K562 (cell line): ENCODE measurements at regions not wholly inside any gene's neighbourhood (a gene's known extent, or its start where the extent isn't known, plus 50 kb on each side); places are given as distances from the start of the nearest gene placed in this dataset.

ENCODE experiments used
- ATAC-seq: fragments of 200-7000 bp; cut with Tn5 transposase; 3 replicates; pipeline ENCODE4 v1.9.1; 2020; ENCODE audit warnings: moderate library complexity
- BruUV-seq: library from RNA; stranded (reverse); fragments of 400-500 nt; replicated peaks from 2 replicates; lab custom pipeline; 2021; lab: Mats Ljungman, UMichigan
- CTCF ChIA-PET: fragments of 300-600 bp; formaldehyde crosslinking; extraction: SDS; loops from one replicate; lab custom pipeline; 2021; ENCODE audit warnings: low intra/inter-chr PET ratio; lab: Yijun Ruan, JAX
- POLR2A ChIA-PET: fragments of 300-600, 350-650 bp; sonication (Branson Sonifier 250); formaldehyde crosslinking; extraction: SDS; loops from one replicate; lab custom pipeline; 2021; ENCODE audit warnings: antibody characterized with exemption, inconsistent platforms; lab: Yijun Ruan, JAX
- DNase-seq, 4 experiments: peaks; one replicate each; pipeline versions ENCODE4 v3.0.0 to v3.0.0-alpha.2; 2011 to 2018; ENCODE audit warnings: low spot score in 3 of 4, mixed read lengths in 3 of 4; ENCODE audit errors: extremely low read depth in 1 of 4
- FAIRE-seq: peaks from 2 replicates; lab custom pipeline; 2011; peaks lifted over from hg19 to GRCh38; lab: Jason Lieb, UNC
- H2AFZ ChIP-seq: 2 replicates; pipeline ENCODE4 v1.6.0; 2011; ENCODE audit warnings: low read depth, low read length, control low read depth, inconsistent platforms
- H3K27ac ChIP-seq: fragments of 200-600 bp; 3 replicates; pipeline ENCODE4 v1.8.0; 2011; ENCODE audit warnings: low read depth, mild to moderate bottlenecking, control low read depth, inconsistent platforms, low read length, moderate library complexity, mixed read lengths; ENCODE audit errors: extremely low read depth
- H3K27me3 ChIP-seq, 2 experiments: fragments of 300-600 bp in 1 of 2; 2 replicates in 1 of 2; 3 replicates in 1 of 2; pipeline versions ENCODE4 v1.6.0 to v1.8.0; 2011; ENCODE audit warnings: inconsistent platforms in 2 of 2, low read length in 2 of 2, mild to moderate bottlenecking in 1 of 2, mixed read lengths in 1 of 2, moderate library complexity in 1 of 2; ENCODE audit not compliant: control insufficient read depth in 2 of 2, insufficient read depth in 2 of 2
- H3K36me3 ChIP-seq: fragments of 300-600 bp; 3 replicates; pipeline ENCODE4 v1.8.0; 2011; ENCODE audit warnings: mild to moderate bottlenecking, low read length, inconsistent platforms; ENCODE audit not compliant: control insufficient read depth, insufficient read depth
- H3K4me1 ChIP-seq, 2 experiments: fragments of 200-600 bp in 1 of 2; replicated peaks in 1 of 2; 2 replicates in 1 of 2; 3 replicates in 1 of 2; pipeline versions ENCODE4 v1.5.1 to v1.8.0; 2011; ENCODE audit warnings: inconsistent platforms in 2 of 2, low read length in 2 of 2, mild to moderate bottlenecking in 1 of 2, mixed read lengths in 1 of 2, moderate library complexity in 1 of 2; ENCODE audit not compliant: control insufficient read depth in 2 of 2, insufficient read depth in 2 of 2
- H3K4me2 ChIP-seq: 2 replicates; pipeline ENCODE4 v1.6.1; 2011; ENCODE audit warnings: low read length, control low read depth, inconsistent platforms, mixed read lengths; ENCODE audit not compliant: insufficient read depth
- H3K4me3 ChIP-seq: fragments of 200-600 bp; sonication (generic), shearing (Covaris generic); 2 replicates; pipeline ENCODE4 v1.5.1; 2016; ENCODE audit warnings: control low read depth, inconsistent platforms
- H3K79me2 ChIP-seq: fragments of 200-600 bp; 3 replicates; pipeline ENCODE4 v1.8.0; 2011; ENCODE audit warnings: low read length, inconsistent platforms; ENCODE audit not compliant: control insufficient read depth, insufficient read depth
- H3K9ac ChIP-seq, 2 experiments: 2 replicates each; pipeline versions ENCODE4 v1.6.0 to v1.6.1; 2011; ENCODE audit warnings: low read depth in 2 of 2, low read length in 2 of 2, control low read depth in 1 of 2, inconsistent platforms in 1 of 2, mild to moderate bottlenecking in 1 of 2, mixed read lengths in 1 of 2; ENCODE audit not compliant: insufficient read depth in 1 of 2
- H3K9me1 ChIP-seq: one replicate; pipeline ENCODE4 v1.6.0; 2011; ENCODE audit warnings: inconsistent platforms, mild to moderate bottlenecking, low read length, moderate library complexity; ENCODE audit not compliant: control insufficient read depth, insufficient read depth
- H3K9me3 ChIP-seq: replicated peaks from 2 replicates; pipeline ENCODE4 v1.5.1; 2011; ENCODE audit warnings: low read depth, low read length, inconsistent platforms; ENCODE audit not compliant: control insufficient read depth, insufficient read depth
- H4K20me1 ChIP-seq: replicated peaks from 2 replicates; pipeline ENCODE4 v1.6.1; 2011; ENCODE audit warnings: low read length, inconsistent platforms, mixed read lengths; ENCODE audit not compliant: control insufficient read depth, insufficient read depth
- MTA3 ChIP-seq: fragments of 450-650 bp; formaldehyde crosslinking; IDR thresholded peaks from 2 replicates; pipeline ENCODE4 v1.6.1; 2017; ENCODE audit warnings: mild to moderate bottlenecking, borderline replicate concordance
- NFRKB ChIP-seq: fragments of 450-650 bp; IDR thresholded peaks from 2 replicates; pipeline ENCODE4 v1.6.1; 2016; ENCODE audit warnings: low read depth
- NR4A1 ChIP-seq, 2 experiments: fragments of 250-450 bp in 1 of 2; fragments of 450-650 bp in 1 of 2; sonication (Bioruptor Pico) in 1 of 2; IDR thresholded peaks; 2 replicates each; pipeline versions ENCODE4 v1.4.0 to v1.6.1; 2016 to 2020; ENCODE audit warnings: mild to moderate bottlenecking in 2 of 2, missing compliant biosample characterization in 1 of 2, missing genetic modification characterization in 1 of 2, moderate library complexity in 1 of 2
- TGIF2 ChIP-seq: sonication (generic); formaldehyde crosslinking; IDR thresholded peaks from 2 replicates; pipeline ENCODE4 v1.8.1; 2022; ENCODE audit warnings: mild to moderate bottlenecking, missing genetic modification reagents, moderate library complexity
- ZFP36 ChIP-seq: fragments of 150-350 bp; IDR thresholded peaks from 2 replicates; pipeline ENCODE4 v1.6.1; 2018; ENCODE audit warnings: low read length, low read depth; ENCODE audit not compliant: partially characterized antibody
- ZKSCAN1 ChIP-seq: fragments of 150-350 bp; IDR thresholded peaks from 2 replicates; pipeline ENCODE4 v1.6.1; 2016; ENCODE audit warnings: low read depth, low read length
- ZKSCAN3 ChIP-seq: fragments of 250-450 bp; sonication (Bioruptor Pico); IDR thresholded peaks from 2 replicates; pipeline ENCODE4 v1.4.0; 2020
- ZNF347 ChIP-seq: fragments of 450-650 bp; formaldehyde crosslinking; IDR thresholded peaks from 2 replicates; pipeline ENCODE4 v1.4.0; 2020; ENCODE audit warnings: low read depth, mild to moderate bottlenecking, moderate library complexity
- WGBS: fragments of 100-300 bp; shearing (Covaris generic); methylation state at CpG from one replicate; pipeline ENCODE4 v1.1.6; 2016; ENCODE audit warnings: low coverage, mixed read lengths; ENCODE audit not compliant: insufficient coverage; ENCODE audit errors: missing lambda C conversion rate; 5-methylcytosine and 5-hydroxymethylcytosine counted together
- in situ Hi-C: fragments of 300-500 bp; cut with MboI; formaldehyde crosslinking; loops from 4 replicates; pipeline ENCODE4 v1.15.0; 2018; ENCODE audit warnings: inconsistent platforms, mixed read lengths
- intact Hi-C: fragments of 100-400 bp; cut with micrococcal nuclease; formaldehyde crosslinking; loops from 2 replicates; pipeline ENCODE4 v1.14.2; 2022
- TF ChIP-seq, protein P1 (sequence below), 2 experiments: IDR thresholded peaks in 1 of 2; conservative IDR thresholded peaks in 1 of 2; 2 replicates each; pipeline ENCODE4 v1.6.1; 2016; ENCODE audit warnings: low read depth in 2 of 2, mild to moderate bottlenecking in 1 of 2, missing compliant biosample characterization in 1 of 2, missing genetic modification characterization in 1 of 2, moderate library complexity in 1 of 2
- TF ChIP-seq, protein P2 (sequence below): fragments of 450-650 bp; conservative IDR thresholded peaks from 2 replicates; pipeline ENCODE4 v1.6.1; 2016; ENCODE audit warnings: missing genetic modification characterization, low read depth, mild to moderate bottlenecking, control low read depth, missing compliant biosample characterization
- TF ChIP-seq, protein P3 (sequence below), 3 experiments: fragments of 200-800 bp in 1 of 3; fragments of 250-450 bp in 1 of 3; fragments of 450-650 bp in 1 of 3; sonication (Bioruptor Pico) in 1 of 3; sonication (Bioruptor generic) in 1 of 3; formaldehyde crosslinking in 1 of 3; IDR thresholded peaks; 2 replicates each; pipeline versions ENCODE4 v1.6.1 to v1.8.0; 2016 to 2022; ENCODE audit warnings: mild to moderate bottlenecking in 2 of 3, missing genetic modification characterization in 2 of 3, missing compliant biosample characterization in 1 of 3, moderate library complexity in 1 of 3

DNA sequence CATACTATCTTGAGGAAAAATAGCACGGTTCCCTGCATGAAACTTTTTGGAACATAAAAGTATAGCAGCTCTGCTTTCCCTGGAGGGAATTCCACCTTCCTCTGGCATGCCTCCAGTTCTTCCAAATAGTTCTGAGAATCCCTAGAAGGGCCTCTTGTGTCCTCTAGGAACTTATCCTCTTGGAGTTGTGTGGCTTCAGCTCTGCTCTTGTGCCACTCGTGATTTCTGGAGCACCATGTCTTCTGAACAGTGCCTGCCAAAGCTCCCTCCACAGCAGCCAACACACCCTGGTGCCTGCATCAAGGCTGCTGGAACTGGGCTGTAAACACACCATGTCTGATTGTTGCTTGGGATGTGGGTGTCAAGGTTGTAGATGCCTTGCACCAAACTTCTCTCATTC is 65.7 kb upstream of the FLT1 start:
- ATAC-seq = no peak
- ChIA-PET POLR2A (interaction anchor here (1.1 kb wide), 1 partner anchor 10 kb away, joined by 3 read pairs; no protein-coding TSS in a partner anchor), CTCF (no interaction called here)
- Histone ChIP-seq H3K9ac (no peak overlapping the region), H4K20me1 (no peaks in the 10 kb centered on the region), H3K36me3 (no peaks in the 10 kb centered on the region), H2AFZ (no peak overlapping the region), H3K27me3 (peaks cover 0 to 17% of the 10 kb centered on the region in 2 experiments; a peak in 1 of 5 replicates), H3K4me3 (no peak overlapping the region), H3K27ac (no peak overlapping the region), H3K4me1 (peaks cover 0 to 6% of the 10 kb centered on the region in 2 experiments; a peak in 3 of 5 replicates), H3K9me3 (no peaks in the 10 kb centered on the region), H3K79me2 (no peaks in the 10 kb centered on the region), H3K4me2 (no peak overlapping the region), H3K9me1 (no peaks in the 10 kb centered on the region)
- in situ Hi-C loops (no loop called here), intact Hi-C loops (no loop called here)
- DNase-seq = no peak
- WGBS = 0% methylated on average over 2 of the region's 2 CpGs
- FAIRE-seq = no peak
- BruUV-seq = no TSS peak
- TF ChIP-seq ZNF347 (CRISPR knock-in tag) (no peak), MTA3 (no peak), ZKSCAN3 (no peak), NR4A1 (CRISPR knock-in tag; IDR thresholded peaks at IDR 0.05) (no peak), NR4A1 (tag; IDR thresholded peaks at IDR 0.05) (no peak), TGIF2 (CRISPR knock-in tag) (no peak), NFRKB (no peak), ZFP36 (no peak), ZKSCAN1 (no peak)
- TF ChIP-seq, protein P1, sequence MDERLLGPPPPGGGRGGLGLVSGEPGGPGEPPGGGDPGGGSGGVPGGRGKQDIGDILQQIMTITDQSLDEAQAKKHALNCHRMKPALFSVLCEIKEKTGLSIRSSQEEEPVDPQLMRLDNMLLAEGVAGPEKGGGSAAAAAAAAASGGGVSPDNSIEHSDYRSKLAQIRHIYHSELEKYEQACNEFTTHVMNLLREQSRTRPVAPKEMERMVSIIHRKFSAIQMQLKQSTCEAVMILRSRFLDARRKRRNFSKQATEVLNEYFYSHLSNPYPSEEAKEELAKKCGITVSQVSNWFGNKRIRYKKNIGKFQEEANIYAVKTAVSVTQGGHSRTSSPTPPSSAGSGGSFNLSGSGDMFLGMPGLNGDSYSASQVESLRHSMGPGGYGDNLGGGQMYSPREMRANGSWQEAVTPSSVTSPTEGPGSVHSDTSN (CRISPR knock-in tag; IDR thresholded peaks at IDR 0.05; ENCODE audit: low read depth) = no peak
- TF ChIP-seq, protein P1 (tag; conservative IDR thresholded peaks at IDR 0.05; ENCODE audit: low read depth) = no peak
- TF ChIP-seq, protein P2, sequence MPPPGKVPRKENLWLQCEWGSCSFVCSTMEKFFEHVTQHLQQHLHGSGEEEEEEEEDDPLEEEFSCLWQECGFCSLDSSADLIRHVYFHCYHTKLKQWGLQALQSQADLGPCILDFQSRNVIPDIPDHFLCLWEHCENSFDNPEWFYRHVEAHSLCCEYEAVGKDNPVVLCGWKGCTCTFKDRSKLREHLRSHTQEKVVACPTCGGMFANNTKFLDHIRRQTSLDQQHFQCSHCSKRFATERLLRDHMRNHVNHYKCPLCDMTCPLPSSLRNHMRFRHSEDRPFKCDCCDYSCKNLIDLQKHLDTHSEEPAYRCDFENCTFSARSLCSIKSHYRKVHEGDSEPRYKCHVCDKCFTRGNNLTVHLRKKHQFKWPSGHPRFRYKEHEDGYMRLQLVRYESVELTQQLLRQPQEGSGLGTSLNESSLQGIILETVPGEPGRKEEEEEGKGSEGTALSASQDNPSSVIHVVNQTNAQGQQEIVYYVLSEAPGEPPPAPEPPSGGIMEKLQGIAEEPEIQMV (tag) = no peak
- TF ChIP-seq, protein P3, sequence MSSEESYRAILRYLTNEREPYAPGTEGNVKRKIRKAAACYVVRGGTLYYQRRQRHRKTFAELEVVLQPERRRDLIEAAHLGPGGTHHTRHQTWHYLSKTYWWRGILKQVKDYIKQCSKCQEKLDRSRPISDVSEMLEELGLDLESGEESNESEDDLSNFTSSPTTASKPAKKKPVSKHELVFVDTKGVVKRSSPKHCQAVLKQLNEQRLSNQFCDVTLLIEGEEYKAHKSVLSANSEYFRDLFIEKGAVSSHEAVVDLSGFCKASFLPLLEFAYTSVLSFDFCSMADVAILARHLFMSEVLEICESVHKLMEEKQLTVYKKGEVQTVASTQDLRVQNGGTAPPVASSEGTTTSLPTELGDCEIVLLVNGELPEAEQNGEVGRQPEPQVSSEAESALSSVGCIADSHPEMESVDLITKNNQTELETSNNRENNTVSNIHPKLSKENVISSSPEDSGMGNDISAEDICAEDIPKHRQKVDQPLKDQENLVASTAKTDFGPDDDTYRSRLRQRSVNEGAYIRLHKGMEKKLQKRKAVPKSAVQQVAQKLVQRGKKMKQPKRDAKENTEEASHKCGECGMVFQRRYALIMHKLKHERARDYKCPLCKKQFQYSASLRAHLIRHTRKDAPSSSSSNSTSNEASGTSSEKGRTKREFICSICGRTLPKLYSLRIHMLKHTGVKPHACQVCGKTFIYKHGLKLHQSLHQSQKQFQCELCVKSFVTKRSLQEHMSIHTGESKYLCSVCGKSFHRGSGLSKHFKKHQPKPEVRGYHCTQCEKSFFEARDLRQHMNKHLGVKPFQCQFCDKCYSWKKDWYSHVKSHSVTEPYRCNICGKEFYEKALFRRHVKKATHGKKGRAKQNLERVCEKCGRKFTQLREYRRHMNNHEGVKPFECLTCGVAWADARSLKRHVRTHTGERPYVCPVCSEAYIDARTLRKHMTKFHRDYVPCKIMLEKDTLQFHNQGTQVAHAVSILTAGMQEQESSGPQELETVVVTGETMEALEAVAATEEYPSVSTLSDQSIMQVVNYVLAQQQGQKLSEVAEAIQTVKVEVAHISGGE (CRISPR knock-in tag; IDR thresholded peaks at IDR 0.05) = no peak
